Daoy (cell line): ENCODE measurements at regions not wholly inside any gene's neighbourhood (a gene's known extent, or its start where the extent isn't known, plus 50 kb on each side); places are given as distances from the start of the nearest gene placed in this dataset.
"Not testable (repeated sequence)": the region's sequence is repeated elsewhere in the genome, so short reads cannot be mapped to it uniquely, and the experiment has no call there.

Experiments used
- DNase-seq: peaks from one replicate; pipeline ENCODE4 v3.0.0-alpha.2; 2015; ENCODE audit warnings: low read depth

GRCh38 chr3:118504906-118505305 is 529.7 kb downstream of the IGSF11 start:
- no peak for DNase-seq

GRCh38 chr3:118505784-118506183 is 528.9 kb downstream of the IGSF11 start:
- DNase-seq = no peak

- no peak for DNase-seq
Observed at GRCh38 chr3:118511402-118511801, 523.2 kb downstream of the IGSF11 start.

GRCh38 chr3:118512301-118512700 is 522.3 kb downstream of the IGSF11 start:
- no peak for DNase-seq

- no peak for DNase-seq
Observed at GRCh38 chr3:118525077-118525476, 509.6 kb downstream of the IGSF11 start.

GRCh38 chr3:118526758-118527513 is 507.7 kb downstream of the IGSF11 start:
- no peak for DNase-seq

GRCh38 chr3:118527514-118528044 is 507.1 kb downstream of the IGSF11 start:
- DNase-seq = no peak

GRCh38 chr3:118529554-118529953 is 505.1 kb downstream of the IGSF11 start:
- no peak for DNase-seq

GRCh38 chr3:118530350-118530922 is 504.2 kb downstream of the IGSF11 start:
- no peak for DNase-seq

- DNase-seq = not testable (repeated sequence)
Observed at GRCh38 chr3:118530927-118531356, 503.7 kb downstream of the IGSF11 start.

- DNase-seq = no peak
Observed at GRCh38 chr3:118531816-118532215, 502.8 kb downstream of the IGSF11 start.

GRCh38 chr3:118533676-118534075 is 501.0 kb downstream of the IGSF11 start:
- peak; percentile 38 for DNase-seq

- no peak for DNase-seq
Observed at GRCh38 chr3:118534519-118534918, 500.1 kb downstream of the IGSF11 start.

GRCh38 chr3:118536764-118537163 is 497.9 kb downstream of the IGSF11 start:
- no peak for DNase-seq

- DNase-seq = no peak
Observed at GRCh38 chr3:118537454-118537853, 497.2 kb downstream of the IGSF11 start.

GRCh38 chr3:118538187-118538586 is 496.5 kb downstream of the IGSF11 start:
- no peak for DNase-seq

- DNase-seq = not testable (repeated sequence)
Observed at GRCh38 chr3:118539820-118540447, 494.7 kb downstream of the IGSF11 start.

- DNase-seq = not testable (repeated sequence)
Observed at GRCh38 chr3:118540448-118540821, 494.2 kb downstream of the IGSF11 start.

GRCh38 chr3:118540826-118541225 is 493.8 kb downstream of the IGSF11 start:
- no peak for DNase-seq

- no peak for DNase-seq
Observed at GRCh38 chr3:118541796-118542195, 492.9 kb downstream of the IGSF11 start.

GRCh38 chr3:118543832-118544231 is 490.8 kb downstream of the IGSF11 start:
- no peak for DNase-seq

GRCh38 chr3:118544458-118544857 is 490.2 kb downstream of the IGSF11 start:
- DNase-seq = peak; percentile 77

- peak; percentile 65 for DNase-seq
Observed at GRCh38 chr3:118548434-118548833, 486.2 kb downstream of the IGSF11 start.
